IMR-90 (cell line): ENCODE measurements at regions not wholly inside any gene's neighbourhood (a gene's known extent, or its start where the extent isn't known, plus 50 kb on each side); places are given as distances from the start of the nearest gene placed in this dataset.

Experiments
- ATAC-seq: fragments of 200-7000 bp; cut with Tn5 transposase; 2 replicates; pipeline ENCODE4 v1.9.1; 2020; ENCODE audit warnings: low read depth, mild to moderate bottlenecking, moderate library complexity
- BruUV-seq: library from RNA; stranded (reverse); fragments of 400-500 nt; replicated peaks from 2 replicates; lab custom pipeline; 2021; lab: Mats Ljungman, UMichigan
- CTCF ChIA-PET: fragments of 300-600 bp; formaldehyde crosslinking; extraction: SDS; loops from one replicate; lab custom pipeline; 2021; ENCODE audit warnings: antibody characterized with exemption; lab: Yijun Ruan, JAX
- POLR2A ChIA-PET: fragments of 300-600 bp; sonication (Branson Sonifier 250); formaldehyde crosslinking; loops from one replicate; lab custom pipeline; 2022; ENCODE audit warnings: antibody characterized with exemption; ENCODE audit not compliant: unreplicated experiment; lab: Charles Lee
- DNase-seq: peaks from one replicate; pipeline ENCODE4 v3.0.0; 2013
- H2AFZ ChIP-seq: replicated peaks from 2 replicates; pipeline ENCODE3; 2013; ENCODE audit warnings: low read length, mild to moderate bottlenecking; ENCODE audit not compliant: poor library complexity
- H2AK5ac ChIP-seq: 2 replicates; pipeline ENCODE4 v1.6.1; 2013; ENCODE audit warnings: low read depth, low read length, inconsistent platforms
- H2AK9ac ChIP-seq: replicated peaks from 2 replicates; pipeline ENCODE3; 2013; ENCODE audit warnings: mild to moderate bottlenecking, low read depth, low read length, moderate library complexity; ENCODE audit not compliant: poor library complexity
- H2BK120ac ChIP-seq: 2 replicates; pipeline ENCODE4 v1.6.1; 2013; ENCODE audit warnings: low read depth, low read length, inconsistent platforms
- H2BK15ac ChIP-seq: 3 replicates; pipeline ENCODE4 v1.6.1; 2013; ENCODE audit warnings: low read depth, low read length, inconsistent platforms
- H2BK20ac ChIP-seq: 2 replicates; pipeline ENCODE4 v1.6.1; 2013; ENCODE audit warnings: low read depth, mild to moderate bottlenecking, inconsistent platforms, low read length, moderate library complexity
- H2BK5ac ChIP-seq: 2 replicates; pipeline ENCODE4 v1.6.1; 2013; ENCODE audit warnings: mild to moderate bottlenecking, low read depth, low read length, inconsistent platforms; ENCODE audit not compliant: poor library complexity, severe bottlenecking
- H3K14ac ChIP-seq: replicated peaks from 2 replicates; pipeline ENCODE4 v1.6.1; 2013; ENCODE audit warnings: low read depth, low read length, inconsistent platforms
- H3K18ac ChIP-seq: 2 replicates; pipeline ENCODE4 v1.6.1; 2013; ENCODE audit warnings: low read depth, low read length, control low read depth
- H3K23ac ChIP-seq: 2 replicates; pipeline ENCODE4 v1.6.1; 2013; ENCODE audit warnings: low read depth, low read length, inconsistent platforms
- H3K27ac ChIP-seq: 2 replicates; pipeline ENCODE4 v1.5.1; 2013; ENCODE audit warnings: mild to moderate bottlenecking, control low read depth, low read length; ENCODE audit not compliant: insufficient read depth
- H3K27me3 ChIP-seq: 2 replicates; pipeline ENCODE4 v1.6.1; 2013; ENCODE audit warnings: low read length; ENCODE audit not compliant: control insufficient read depth, insufficient read depth
- H3K36me3 ChIP-seq: 2 replicates; pipeline ENCODE4 v1.6.1; 2013; ENCODE audit warnings: low read length, mixed read lengths; ENCODE audit not compliant: control insufficient read depth, insufficient read depth
- H3K4ac ChIP-seq: 2 replicates; pipeline ENCODE4 v1.6.1; 2013; ENCODE audit warnings: low read depth, low read length, inconsistent platforms
- H3K4me1 ChIP-seq: 2 replicates; pipeline ENCODE4 v1.6.1; 2013; ENCODE audit warnings: low read length, mixed read lengths; ENCODE audit not compliant: control insufficient read depth, insufficient read depth
- H3K4me2 ChIP-seq: 2 replicates; pipeline ENCODE4 v1.6.1; 2013; ENCODE audit warnings: low read depth, mild to moderate bottlenecking, control low read depth, low read length, moderate library complexity
- H3K4me3 ChIP-seq: 2 replicates; pipeline ENCODE4 v1.5.1; 2013; ENCODE audit warnings: low read depth, mild to moderate bottlenecking, control low read depth, low read length, moderate library complexity; ENCODE audit not compliant: insufficient read depth
- H3K56ac ChIP-seq: 2 replicates; pipeline ENCODE4 v1.6.1; 2013; ENCODE audit warnings: low read length, inconsistent platforms; ENCODE audit not compliant: insufficient read depth; ENCODE audit errors: extremely low read depth
- H3K79me1 ChIP-seq, 2 experiments: 2 replicates each; pipeline ENCODE4 v1.6.1; 2013; ENCODE audit warnings: low read length in 2 of 2, inconsistent platforms in 1 of 2, low read depth in 1 of 2
- H3K9ac ChIP-seq: 2 replicates; pipeline ENCODE4 v1.6.1; 2013; ENCODE audit warnings: low read depth, low read length, control low read depth
- H3K9me1 ChIP-seq: 2 replicates; pipeline ENCODE4 v1.6.1; 2013; ENCODE audit warnings: low read length, inconsistent platforms; ENCODE audit not compliant: insufficient read depth
- H3K9me3 ChIP-seq: 2 replicates; pipeline ENCODE4 v1.6.1; 2013; ENCODE audit warnings: low read length; ENCODE audit not compliant: control insufficient read depth, insufficient read depth
- H4K20me1 ChIP-seq: 2 replicates; pipeline ENCODE4 v1.6.1; 2013; ENCODE audit warnings: low read length, inconsistent platforms; ENCODE audit not compliant: insufficient read depth
- H4K5ac ChIP-seq: 2 replicates; pipeline ENCODE4 v1.6.1; 2013; ENCODE audit warnings: mild to moderate bottlenecking, low read depth, low read length, control low read depth
- H4K8ac ChIP-seq, 2 experiments: 2 replicates each; pipeline ENCODE4 v1.6.1; 2013; ENCODE audit warnings: low read depth in 2 of 2, low read length in 2 of 2, control low read depth in 1 of 2, inconsistent platforms in 1 of 2
- H4K91ac ChIP-seq: 2 replicates; pipeline ENCODE4 v1.6.1; 2013; ENCODE audit warnings: low read depth, low read length, inconsistent platforms; ENCODE audit not compliant: insufficient read depth
- BHLHE40 ChIP-seq: fragments of 150-350 bp; IDR thresholded peaks from 2 replicates; pipeline ENCODE4 v1.6.1; 2016; ENCODE audit warnings: mild to moderate bottlenecking, low read depth, low read length
- POLR2A ChIP-seq: IDR thresholded peaks from 2 replicates; pipeline ENCODE4 v1.6.1; 2012; ENCODE audit warnings: mild to moderate bottlenecking, low read depth, low read length
- WGBS, 2 experiments: methylation state at CpG; one replicate each; pipeline versions ENCODE4 v1.1.5 to v1.1.7; 2013; ENCODE audit warnings: missing lambda C conversion rate in 2 of 2; ENCODE audit not compliant: insufficient read length in 1 of 2; ENCODE audit errors: extremely low coverage in 2 of 2; 5-methylcytosine and 5-hydroxymethylcytosine counted together
- dilution Hi-C: fragments of 300-500 bp; cut with HindIII; formaldehyde crosslinking; loops from one replicate; pipeline ENCODE4 v1.14.3; 2018; ENCODE audit warnings: low sequenced_read_pairs; ENCODE audit not compliant: unreplicated experiment
- in situ Hi-C: fragments of 300-500 bp; cut with MboI; formaldehyde crosslinking; loops from 3 replicates; pipeline ENCODE4 v1.14.3; 2019; ENCODE audit warnings: low sequenced_read_pairs, inconsistent platforms, mixed read lengths
- intact Hi-C: fragments of 100-400 bp; cut with micrococcal nuclease; formaldehyde crosslinking; loops from 2 replicates; pipeline ENCODE4 v1.10.0; 2022

DNA sequence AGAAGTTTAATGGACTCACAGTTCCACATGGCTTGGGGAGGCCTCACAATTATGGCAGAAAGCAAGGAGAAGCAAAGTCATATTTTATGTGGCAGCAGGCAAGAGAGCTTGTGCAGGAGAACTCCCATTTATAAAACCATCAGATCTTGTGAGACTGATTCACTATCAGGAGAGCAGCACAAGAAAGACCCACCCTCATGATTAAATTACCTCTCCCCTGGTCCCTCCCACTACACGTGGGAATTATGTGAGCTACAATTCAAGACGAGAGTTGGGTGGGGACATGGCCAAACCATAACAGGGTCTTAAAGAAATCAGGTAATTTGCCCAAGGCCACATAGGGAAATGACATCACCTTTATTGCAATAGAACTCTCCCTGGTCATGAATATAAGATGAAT is 1073.3 kb upstream of the ACVR2A start:
- Histone ChIP-seq H3K4me1 (no peaks in the 10 kb centered on the region), H4K20me1 (no peaks in the 10 kb centered on the region), H3K9me1 (no peaks in the 10 kb centered on the region), H3K4ac (no peak overlapping the region), H3K79me1 (no peaks in the 10 kb centered on the region), H4K5ac (no peak overlapping the region), H3K27ac (no peak overlapping the region), H3K14ac (no peak overlapping the region), H2AK9ac (no peak overlapping the region), H2AFZ (no peak overlapping the region), H3K9me3 (no peaks in the 10 kb centered on the region; the same call in 1 of the 2 replicates), H4K8ac (no peak overlapping the region), H2BK5ac (no peak overlapping the region), H4K91ac (no peak overlapping the region), H3K18ac (no peak overlapping the region), H2BK15ac (no peak overlapping the region), H2BK120ac (no peak overlapping the region), H2AK5ac (no peak overlapping the region), H3K4me3 (no peak overlapping the region), H3K9ac (no peak overlapping the region), H3K56ac (no peak overlapping the region), H2BK20ac (no peak overlapping the region), H3K36me3 (no peaks in the 10 kb centered on the region), H3K27me3 (no peaks in the 10 kb centered on the region), H3K23ac (no peak overlapping the region), H3K4me2 (no peak overlapping the region)
- CTCF ChIA-PET = no interaction called here
- in situ Hi-C loops = no loop called here
- dilution Hi-C loops = no loop called here
- TF ChIP-seq BHLHE40 (no peak), POLR2A (no peak)
- WGBS, 2 experiments = no CpG with 5 or more reads among the region's 2 CpGs
- intact Hi-C loops = no loop called here
- POLR2A ChIA-PET = no interaction called here
- BruUV-seq = no TSS peak
- no peak for DNase-seq
- ATAC-seq = no peak
